HTERT RPE-1 (cell line): ENCODE measurements at regions not wholly inside any gene's neighbourhood (a gene's known extent, or its start where the extent isn't known, plus 50 kb on each side); places are given as distances from the start of the nearest gene placed in this dataset.

Source experiments
- in situ Hi-C: fragments of 300-500 bp; cut with MboI; formaldehyde crosslinking; loops from 4 replicates; pipeline ENCODE4 v1.14.3; 2020; ENCODE audit warnings: low sequenced_read_pairs

- in situ Hi-C loops, result no loop called here
Measured at GRCh38 chr3:104578558-104578957, 788.2 kb upstream of the ALCAM start.

- in situ Hi-C loops, result no loop called here
Measured at GRCh38 chr3:104582092-104582491, 784.6 kb upstream of the ALCAM start.

- in situ Hi-C loops, result no loop called here
Measured at GRCh38 chr3:104584682-104585081, 782.0 kb upstream of the ALCAM start.

DNA sequence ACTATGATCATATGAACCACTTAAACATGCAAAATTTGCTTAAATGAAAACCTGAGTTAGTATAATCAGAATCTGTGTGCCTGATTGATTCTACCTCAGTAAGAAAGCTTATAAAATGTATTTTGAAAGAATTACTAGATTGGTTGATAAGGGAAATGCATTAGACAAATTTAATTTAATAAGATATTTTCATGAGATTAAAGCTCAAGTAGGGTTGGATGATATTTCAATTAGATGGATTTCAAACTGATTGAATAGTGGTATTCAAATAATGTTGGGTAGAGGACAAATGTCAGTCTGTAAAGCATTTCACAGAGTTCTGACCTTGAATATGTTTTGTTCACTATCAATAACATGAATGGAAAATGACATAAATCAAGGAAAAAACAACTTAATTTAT, 780.4 kb upstream of the ALCAM start:
- in situ Hi-C loops, result no loop called here

DNA sequence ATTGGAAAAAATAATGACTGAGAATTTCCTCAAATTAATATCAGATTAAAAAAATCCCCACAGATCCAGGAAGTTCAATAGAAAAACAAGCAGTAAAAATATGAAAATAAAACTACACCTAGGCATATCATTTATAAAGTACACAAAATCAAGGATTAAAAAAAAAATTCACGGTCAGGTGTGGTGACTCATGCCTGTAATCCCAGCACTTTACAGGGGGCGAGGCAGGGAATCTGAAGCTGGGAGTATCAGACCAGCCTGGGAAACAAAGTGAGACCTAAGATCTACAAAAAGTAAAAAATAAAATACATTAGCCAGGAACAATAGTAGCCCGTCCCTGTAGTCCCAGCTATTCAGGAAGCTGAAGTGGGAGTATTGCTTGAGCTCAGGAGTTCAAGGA, 778.3 kb upstream of the ALCAM start:
- in situ Hi-C loops, result no loop called here

- in situ Hi-C loops, result no loop called here
Measured at GRCh38 chr3:104591776-104592175, 774.9 kb upstream of the ALCAM start.

GRCh38 chr3:104594491-104594890, 772.2 kb upstream of the ALCAM start:
- in situ Hi-C loops, result no loop called here

DNA sequence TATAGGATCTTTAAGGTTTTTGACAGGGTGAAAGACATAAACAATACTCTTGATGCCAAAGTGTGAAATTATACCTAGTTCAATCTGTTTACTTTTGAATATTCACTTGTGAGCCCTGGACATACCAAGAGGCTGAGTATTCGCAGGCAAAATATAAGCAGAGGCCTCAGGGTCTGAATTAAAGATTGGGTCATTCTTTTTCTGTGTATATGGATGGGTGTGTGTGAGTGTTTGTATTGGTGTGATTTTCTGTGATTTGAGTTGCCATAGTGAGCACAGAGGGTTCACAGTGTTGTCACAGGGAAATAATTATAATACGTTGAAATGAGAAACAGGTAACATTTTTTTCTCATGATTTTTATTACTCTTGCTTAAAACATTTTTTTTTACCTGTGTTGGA, 770.7 kb upstream of the ALCAM start:
- in situ Hi-C loops, result no loop called here

GRCh38 chr3:104596551-104596950, 770.2 kb upstream of the ALCAM start:
- in situ Hi-C loops, result no loop called here

DNA sequence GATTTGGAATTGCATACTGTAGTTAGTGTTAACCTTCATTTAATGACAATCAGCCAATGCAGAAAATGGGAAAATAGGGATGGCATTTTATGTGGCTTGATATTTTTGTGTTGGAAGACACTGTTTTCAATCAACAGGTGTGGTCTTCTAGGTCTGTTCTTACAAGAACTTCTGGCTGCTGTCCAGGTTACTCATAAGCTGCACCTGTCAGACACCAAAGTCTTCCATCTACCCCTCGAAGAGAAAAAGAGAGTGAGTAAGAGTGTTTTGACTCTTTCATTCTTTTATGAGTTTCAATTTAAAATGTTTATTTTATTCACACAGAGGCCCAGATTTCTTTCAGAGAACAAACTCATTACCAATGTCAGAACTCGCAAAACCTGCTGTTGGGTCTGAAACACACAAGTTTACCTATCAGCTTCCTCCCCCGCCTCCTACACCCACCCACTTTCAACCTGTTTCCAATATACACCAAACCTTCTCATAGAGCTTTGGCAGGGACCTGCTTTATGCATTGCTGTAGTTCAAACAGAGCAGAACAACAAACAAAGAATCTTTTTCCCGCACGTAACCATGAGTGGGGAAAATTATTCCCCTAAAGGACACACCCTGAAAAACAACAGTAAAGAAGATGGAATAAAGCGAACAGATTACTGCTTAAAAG, 767.7 kb upstream of the ALCAM start:
- in situ Hi-C loops, result no loop called here

DNA sequence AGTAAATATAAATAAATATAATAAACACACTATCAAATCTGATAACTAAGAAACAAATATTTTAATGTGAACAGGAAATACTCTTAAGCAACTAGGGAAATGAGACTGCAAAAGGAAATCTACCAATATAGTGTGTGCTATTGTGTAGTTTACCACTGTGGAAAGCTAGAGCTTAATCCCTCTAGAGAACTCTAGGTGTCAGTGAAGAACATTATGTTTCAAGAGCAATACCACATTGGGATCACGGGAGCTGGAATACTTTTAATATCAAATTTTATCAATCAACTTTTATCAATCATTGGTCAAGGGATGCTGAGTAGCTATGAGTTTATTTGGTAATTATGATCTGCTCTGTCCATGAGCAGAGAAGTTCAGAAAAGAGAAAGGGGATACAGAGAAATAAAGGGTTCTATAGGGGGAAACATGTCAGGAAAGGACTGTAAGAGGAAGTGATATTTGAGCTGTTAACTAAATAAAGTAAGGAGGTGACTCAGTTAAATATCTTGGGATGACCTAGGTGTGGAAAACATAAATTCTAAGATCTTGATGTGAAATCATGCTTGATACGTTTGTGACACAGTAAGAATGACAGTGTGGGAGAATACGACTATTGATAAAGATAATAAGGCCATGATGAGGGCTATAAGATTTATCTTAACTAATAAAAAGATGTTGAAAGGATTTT, 762.2 kb upstream of the ALCAM start:
- in situ Hi-C loops, result no loop called here

GRCh38 chr3:104606812-104607211, 759.9 kb upstream of the ALCAM start:
- in situ Hi-C loops, result no loop called here

DNA sequence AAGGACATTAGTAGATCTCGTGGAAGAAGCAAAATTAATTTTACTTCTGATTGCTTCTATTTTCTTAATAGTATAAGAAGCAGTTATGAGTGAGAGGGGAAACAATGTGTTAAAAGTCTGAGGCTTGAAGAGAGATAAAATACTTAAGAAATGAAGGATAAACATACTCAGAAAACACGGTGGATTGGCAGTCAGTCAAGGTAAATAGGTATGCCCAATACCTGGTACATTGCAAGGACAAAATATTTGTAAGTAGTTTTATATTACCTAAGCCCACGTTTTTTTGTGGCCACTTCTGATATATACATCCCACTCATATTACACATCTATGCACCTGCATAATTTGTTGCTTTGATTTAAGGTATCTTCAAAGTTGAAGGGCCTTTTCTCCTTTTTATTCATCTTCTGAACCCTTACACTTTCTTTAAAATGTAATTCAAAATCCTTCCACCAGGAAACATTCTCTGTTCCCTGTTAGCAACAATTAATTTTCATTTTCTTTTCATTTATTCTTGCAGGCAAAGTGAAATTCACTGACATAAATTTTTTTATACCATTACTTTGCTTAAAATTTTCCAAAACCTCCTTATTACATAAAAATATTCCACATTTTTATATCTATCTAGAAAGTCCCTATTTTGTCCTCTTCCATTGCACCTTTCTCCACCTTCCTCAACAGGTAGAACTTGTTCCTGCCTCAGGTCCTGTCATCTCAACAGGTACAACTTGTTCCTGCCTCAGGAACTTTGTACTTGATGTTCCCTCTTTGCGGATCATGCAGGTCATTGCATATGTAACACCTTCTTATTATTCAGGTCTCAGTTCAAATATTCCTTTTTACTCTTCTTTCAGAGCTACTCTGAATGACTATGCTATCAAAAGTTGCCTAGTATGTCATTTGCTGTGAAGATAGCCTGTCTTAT, 755.7 kb upstream of the ALCAM start:
- in situ Hi-C loops, result no loop called here

GRCh38 chr3:104612218-104612617, 754.5 kb upstream of the ALCAM start:
- in situ Hi-C loops, result no loop called here

GRCh38 chr3:104614564-104614963, 752.1 kb upstream of the ALCAM start:
- in situ Hi-C loops, result no loop called here

DNA sequence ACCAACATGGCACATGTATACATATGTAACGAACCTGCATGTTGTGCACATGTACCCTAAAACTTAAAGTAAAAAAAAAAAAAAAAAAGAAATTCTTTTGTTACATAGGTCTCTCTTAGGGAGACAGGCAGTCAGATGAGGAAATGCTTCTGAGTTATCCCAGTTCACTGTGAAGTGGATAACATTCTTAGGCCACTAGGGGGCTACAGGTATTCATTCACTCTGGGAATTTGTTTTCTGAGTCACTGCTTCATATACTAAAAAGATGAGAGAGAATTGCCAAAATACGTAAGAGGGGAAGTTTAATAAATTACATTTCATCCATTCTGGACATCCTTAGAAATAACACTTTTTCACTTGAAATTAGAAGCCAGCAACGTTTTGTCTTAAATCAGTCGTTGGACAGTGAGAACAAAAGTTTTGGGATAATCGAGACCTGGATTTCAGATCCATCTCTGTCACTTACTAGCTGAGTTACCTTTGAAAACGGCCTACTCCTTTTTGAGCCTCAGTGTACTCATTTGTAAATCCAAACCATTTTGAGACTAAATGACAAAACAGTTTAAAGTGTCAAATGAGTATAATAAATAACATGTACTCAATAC, 738.4 kb upstream of the ALCAM start:
- in situ Hi-C loops, result no loop called here

GRCh38 chr3:104629038-104629437, 737.7 kb upstream of the ALCAM start:
- in situ Hi-C loops, result no loop called here

- in situ Hi-C loops, result no loop called here
Measured at GRCh38 chr3:104631254-104631653, 735.5 kb upstream of the ALCAM start.

GRCh38 chr3:104632521-104632920, 734.2 kb upstream of the ALCAM start:
- in situ Hi-C loops, result no loop called here

- in situ Hi-C loops, result no loop called here
Measured at GRCh38 chr3:104632947-104633346, 733.8 kb upstream of the ALCAM start.

GRCh38 chr3:104635872-104636580, 730.7 kb upstream of the ALCAM start:
- in situ Hi-C loops, result no loop called here
